SK-N-SH treated with all-trans-retinoic acid at 6 μM for 48 hours (cell line): ENCODE measurements at regions not wholly inside any gene's neighbourhood (a gene's known extent, or its start where the extent isn't known, plus 50 kb on each side); places are given as distances from the start of the nearest gene placed in this dataset.
"Not testable (repeated sequence)": the region's sequence is repeated elsewhere in the genome, so short reads cannot be mapped to it uniquely, and the experiment has no call there.

Experiments
- ARNTL ChIP-seq: fragments of 450-650 bp; formaldehyde crosslinking; IDR thresholded peaks from 2 replicates; pipeline ENCODE4 v1.5.0; 2020; ENCODE audit warnings: low read depth, mild to moderate bottlenecking, moderate library complexity, borderline replicate concordance
- CSDC2 ChIP-seq: fragments of 250-450 bp; sonication (Bioruptor Pico); IDR thresholded peaks from 2 replicates; pipeline ENCODE4 v1.5.0; 2020; ENCODE audit warnings: mild to moderate bottlenecking, moderate library complexity
- ESRRG ChIP-seq: fragments of 250-450 bp; sonication (Bioruptor Pico); IDR thresholded peaks from 2 replicates; pipeline ENCODE4 v1.6.1; 2021; ENCODE audit warnings: mild to moderate bottlenecking
- RARB ChIP-seq: fragments of 250-450 bp; sonication (Bioruptor Pico); IDR thresholded peaks from 2 replicates; pipeline ENCODE4 v1.8.0; 2021; ENCODE audit warnings: mild to moderate bottlenecking, moderate library complexity
- SNAI2 ChIP-seq: fragments of 250-450 bp; sonication (Bioruptor Pico); IDR thresholded peaks from 2 replicates; pipeline ENCODE4 v1.5.0; 2020; ENCODE audit warnings: mild to moderate bottlenecking, moderate library complexity
- TCF4 ChIP-seq: fragments of 250-450 bp; sonication (Bioruptor Pico); IDR thresholded peaks from 2 replicates; pipeline ENCODE4 v1.8.0; 2021; ENCODE audit warnings: mild to moderate bottlenecking, moderate library complexity, borderline replicate concordance
- ZFP3 ChIP-seq: fragments of 250-450 bp; sonication (Bioruptor Pico); IDR thresholded peaks from 2 replicates; pipeline ENCODE4 v1.5.0; 2020; ENCODE audit warnings: mild to moderate bottlenecking, moderate library complexity
- ZFP30 ChIP-seq: fragments of 450-650 bp; formaldehyde crosslinking; IDR thresholded peaks from 2 replicates; pipeline ENCODE4 v1.5.0; 2022; ENCODE audit warnings: mild to moderate bottlenecking, moderate library complexity
- ZNF565 ChIP-seq: fragments of 450-650 bp; formaldehyde crosslinking; conservative IDR thresholded peaks from 2 replicates; pipeline ENCODE4 v1.5.0; 2020; ENCODE audit warnings: low read depth, mild to moderate bottlenecking, moderate library complexity
- ZNF70 ChIP-seq: fragments of 450-650 bp; formaldehyde crosslinking; IDR thresholded peaks from 2 replicates; pipeline ENCODE4 v1.5.0; 2020; ENCODE audit warnings: mild to moderate bottlenecking, moderate library complexity
- ZNF8 ChIP-seq: fragments of 450-650 bp; formaldehyde crosslinking; IDR thresholded peaks from 2 replicates; pipeline ENCODE4 v1.5.0; 2020; ENCODE audit warnings: mild to moderate bottlenecking, moderate library complexity
- TF ChIP-seq, protein P1 (sequence below): fragments of 250-450 bp; sonication (Bioruptor Pico); IDR thresholded peaks from 2 replicates; pipeline ENCODE4 v1.8.0; 2020; ENCODE audit warnings: mild to moderate bottlenecking, moderate library complexity, borderline replicate concordance
- TF ChIP-seq, protein P2 (sequence below): fragments of 250-450 bp; sonication (Bioruptor Pico); IDR thresholded peaks from 2 replicates; pipeline ENCODE4 v1.5.1; 2021; ENCODE audit warnings: mild to moderate bottlenecking, moderate library complexity
- TF ChIP-seq, protein P3 (sequence below): fragments of 250-450 bp; sonication (Bioruptor Pico); IDR thresholded peaks from 2 replicates; pipeline ENCODE4 v1.5.0; 2020; ENCODE audit warnings: mild to moderate bottlenecking, moderate library complexity

DNA sequence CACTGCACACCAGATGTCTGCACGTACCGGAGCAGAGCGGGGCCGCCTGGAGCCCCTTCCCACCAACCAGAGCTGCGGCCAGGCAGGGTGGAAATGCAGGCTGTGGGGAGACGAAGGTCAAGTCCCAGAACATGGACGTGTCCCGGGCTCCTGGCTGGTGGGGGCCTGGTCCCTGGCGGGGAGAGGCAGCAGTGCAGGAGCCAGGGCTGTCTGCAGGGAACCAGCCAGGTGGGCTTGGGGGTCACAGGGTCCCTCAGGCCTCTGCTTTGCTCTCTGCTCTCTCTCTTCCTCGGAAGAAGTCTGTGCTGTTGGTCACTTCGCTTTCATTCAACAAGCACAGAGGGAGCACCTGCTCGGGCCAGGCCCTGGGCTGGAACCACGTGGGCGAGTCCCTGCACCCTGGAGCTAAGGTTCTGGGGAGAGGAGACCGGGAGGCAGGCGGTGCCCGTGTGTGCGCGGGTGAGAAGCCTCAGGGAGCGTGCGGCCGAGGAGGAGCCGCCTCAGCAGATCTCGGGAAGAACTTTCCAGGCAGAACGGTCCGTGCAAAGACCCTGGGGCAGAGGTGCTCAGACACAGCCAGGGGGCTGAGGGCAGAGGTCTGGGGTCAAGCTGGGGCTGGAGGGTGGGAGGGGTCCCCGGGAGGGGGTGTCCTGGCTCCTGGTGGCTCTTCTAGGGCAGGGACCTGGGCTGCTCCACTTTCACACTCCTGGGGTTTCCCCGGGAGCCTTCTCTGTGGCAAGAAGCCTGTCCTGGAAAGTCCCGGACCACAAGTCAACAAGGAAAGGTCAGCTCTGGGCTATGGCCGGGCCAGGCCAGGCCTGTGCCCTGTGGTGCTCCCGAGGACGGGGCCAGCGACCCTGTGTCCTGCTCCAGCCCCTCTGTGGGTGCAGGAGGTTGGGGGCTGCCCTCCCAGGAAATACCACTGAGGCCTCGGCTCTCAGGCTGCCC, 5431.0 kb upstream of the TPTE start:
- TF ChIP-seq, protein P1, sequence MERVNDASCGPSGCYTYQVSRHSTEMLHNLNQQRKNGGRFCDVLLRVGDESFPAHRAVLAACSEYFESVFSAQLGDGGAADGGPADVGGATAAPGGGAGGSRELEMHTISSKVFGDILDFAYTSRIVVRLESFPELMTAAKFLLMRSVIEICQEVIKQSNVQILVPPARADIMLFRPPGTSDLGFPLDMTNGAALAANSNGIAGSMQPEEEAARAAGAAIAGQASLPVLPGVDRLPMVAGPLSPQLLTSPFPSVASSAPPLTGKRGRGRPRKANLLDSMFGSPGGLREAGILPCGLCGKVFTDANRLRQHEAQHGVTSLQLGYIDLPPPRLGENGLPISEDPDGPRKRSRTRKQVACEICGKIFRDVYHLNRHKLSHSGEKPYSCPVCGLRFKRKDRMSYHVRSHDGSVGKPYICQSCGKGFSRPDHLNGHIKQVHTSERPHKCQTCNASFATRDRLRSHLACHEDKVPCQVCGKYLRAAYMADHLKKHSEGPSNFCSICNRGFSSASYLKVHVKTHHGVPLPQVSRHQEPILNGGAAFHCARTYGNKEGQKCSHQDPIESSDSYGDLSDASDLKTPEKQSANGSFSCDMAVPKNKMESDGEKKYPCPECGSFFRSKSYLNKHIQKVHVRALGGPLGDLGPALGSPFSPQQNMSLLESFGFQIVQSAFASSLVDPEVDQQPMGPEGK = not testable (repeated sequence)
- TF ChIP-seq, protein P2, sequence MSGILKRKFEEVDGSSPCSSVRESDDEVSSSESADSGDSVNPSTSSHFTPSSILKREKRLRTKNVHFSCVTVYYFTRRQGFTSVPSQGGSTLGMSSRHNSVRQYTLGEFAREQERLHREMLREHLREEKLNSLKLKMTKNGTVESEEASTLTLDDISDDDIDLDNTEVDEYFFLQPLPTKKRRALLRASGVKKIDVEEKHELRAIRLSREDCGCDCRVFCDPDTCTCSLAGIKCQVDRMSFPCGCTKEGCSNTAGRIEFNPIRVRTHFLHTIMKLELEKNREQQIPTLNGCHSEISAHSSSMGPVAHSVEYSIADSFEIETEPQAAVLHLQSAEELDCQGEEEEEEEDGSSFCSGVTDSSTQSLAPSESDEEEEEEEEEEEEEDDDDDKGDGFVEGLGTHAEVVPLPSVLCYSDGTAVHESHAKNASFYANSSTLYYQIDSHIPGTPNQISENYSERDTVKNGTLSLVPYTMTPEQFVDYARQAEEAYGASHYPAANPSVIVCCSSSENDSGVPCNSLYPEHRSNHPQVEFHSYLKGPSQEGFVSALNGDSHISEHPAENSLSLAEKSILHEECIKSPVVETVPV (CRISPR knock-in tag) = not testable (repeated sequence)
- TF ChIP-seq SNAI2 (CRISPR knock-in tag); ZFP3 (CRISPR knock-in tag); ZNF70; ZFP30; TCF4 (CRISPR knock-in tag); RARB; ZNF565 (CRISPR knock-in tag); ARNTL; ZNF8 (CRISPR knock-in tag); CSDC2 (CRISPR knock-in tag); ESRRG (CRISPR knock-in tag): not testable (repeated sequence)
- TF ChIP-seq, protein P3, sequence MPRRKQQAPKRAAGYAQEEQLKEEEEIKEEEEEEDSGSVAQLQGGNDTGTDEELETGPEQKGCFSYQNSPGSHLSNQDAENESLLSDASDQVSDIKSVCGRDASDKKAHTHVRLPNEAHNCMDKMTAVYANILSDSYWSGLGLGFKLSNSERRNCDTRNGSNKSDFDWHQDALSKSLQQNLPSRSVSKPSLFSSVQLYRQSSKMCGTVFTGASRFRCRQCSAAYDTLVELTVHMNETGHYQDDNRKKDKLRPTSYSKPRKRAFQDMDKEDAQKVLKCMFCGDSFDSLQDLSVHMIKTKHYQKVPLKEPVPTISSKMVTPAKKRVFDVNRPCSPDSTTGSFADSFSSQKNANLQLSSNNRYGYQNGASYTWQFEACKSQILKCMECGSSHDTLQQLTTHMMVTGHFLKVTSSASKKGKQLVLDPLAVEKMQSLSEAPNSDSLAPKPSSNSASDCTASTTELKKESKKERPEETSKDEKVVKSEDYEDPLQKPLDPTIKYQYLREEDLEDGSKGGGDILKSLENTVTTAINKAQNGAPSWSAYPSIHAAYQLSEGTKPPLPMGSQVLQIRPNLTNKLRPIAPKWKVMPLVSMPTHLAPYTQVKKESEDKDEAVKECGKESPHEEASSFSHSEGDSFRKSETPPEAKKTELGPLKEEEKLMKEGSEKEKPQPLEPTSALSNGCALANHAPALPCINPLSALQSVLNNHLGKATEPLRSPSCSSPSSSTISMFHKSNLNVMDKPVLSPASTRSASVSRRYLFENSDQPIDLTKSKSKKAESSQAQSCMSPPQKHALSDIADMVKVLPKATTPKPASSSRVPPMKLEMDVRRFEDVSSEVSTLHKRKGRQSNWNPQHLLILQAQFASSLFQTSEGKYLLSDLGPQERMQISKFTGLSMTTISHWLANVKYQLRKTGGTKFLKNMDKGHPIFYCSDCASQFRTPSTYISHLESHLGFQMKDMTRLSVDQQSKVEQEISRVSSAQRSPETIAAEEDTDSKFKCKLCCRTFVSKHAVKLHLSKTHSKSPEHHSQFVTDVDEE (CRISPR knock-in tag) = not testable (repeated sequence)
